K562 (cell line): ENCODE measurements at regions not wholly inside any gene's neighbourhood (a gene's known extent, or its start where the extent isn't known, plus 50 kb on each side); places are given as distances from the start of the nearest gene placed in this dataset.

Experiments
- ATAC-seq: fragments of 200-7000 bp; cut with Tn5 transposase; 3 replicates; pipeline ENCODE4 v1.9.1; 2020; ENCODE audit warnings: moderate library complexity
- BruUV-seq: library from RNA; stranded (reverse); fragments of 400-500 nt; replicated peaks from 2 replicates; lab custom pipeline; 2021; lab: Mats Ljungman, UMichigan
- CTCF ChIA-PET: fragments of 300-600 bp; formaldehyde crosslinking; extraction: SDS; loops from one replicate; lab custom pipeline; 2021; ENCODE audit warnings: low intra/inter-chr PET ratio; lab: Yijun Ruan, JAX
- POLR2A ChIA-PET: fragments of 300-600, 350-650 bp; sonication (Branson Sonifier 250); formaldehyde crosslinking; extraction: SDS; loops from one replicate; lab custom pipeline; 2021; ENCODE audit warnings: antibody characterized with exemption, inconsistent platforms; lab: Yijun Ruan, JAX
- DNase-seq, 4 experiments: peaks; one replicate each; pipeline versions ENCODE4 v3.0.0 to v3.0.0-alpha.2; 2011 to 2018; ENCODE audit warnings: low spot score in 3 of 4, mixed read lengths in 3 of 4; ENCODE audit errors: extremely low read depth in 1 of 4
- FAIRE-seq: peaks from 2 replicates; lab custom pipeline; 2011; peaks lifted over from hg19 to GRCh38; lab: Jason Lieb, UNC
- H2AFZ ChIP-seq: 2 replicates; pipeline ENCODE4 v1.6.0; 2011; ENCODE audit warnings: low read depth, low read length, control low read depth, inconsistent platforms
- H3K27ac ChIP-seq: fragments of 200-600 bp; 3 replicates; pipeline ENCODE4 v1.8.0; 2011; ENCODE audit warnings: low read depth, mild to moderate bottlenecking, control low read depth, inconsistent platforms, low read length, moderate library complexity, mixed read lengths; ENCODE audit errors: extremely low read depth
- H3K27me3 ChIP-seq, 2 experiments: fragments of 300-600 bp in 1 of 2; 2 replicates in 1 of 2; 3 replicates in 1 of 2; pipeline versions ENCODE4 v1.6.0 to v1.8.0; 2011; ENCODE audit warnings: inconsistent platforms in 2 of 2, low read length in 2 of 2, mild to moderate bottlenecking in 1 of 2, mixed read lengths in 1 of 2, moderate library complexity in 1 of 2; ENCODE audit not compliant: control insufficient read depth in 2 of 2, insufficient read depth in 2 of 2
- H3K36me3 ChIP-seq: fragments of 300-600 bp; 3 replicates; pipeline ENCODE4 v1.8.0; 2011; ENCODE audit warnings: mild to moderate bottlenecking, low read length, inconsistent platforms; ENCODE audit not compliant: control insufficient read depth, insufficient read depth
- H3K4me1 ChIP-seq, 2 experiments: fragments of 200-600 bp in 1 of 2; replicated peaks in 1 of 2; 2 replicates in 1 of 2; 3 replicates in 1 of 2; pipeline versions ENCODE4 v1.5.1 to v1.8.0; 2011; ENCODE audit warnings: inconsistent platforms in 2 of 2, low read length in 2 of 2, mild to moderate bottlenecking in 1 of 2, mixed read lengths in 1 of 2, moderate library complexity in 1 of 2; ENCODE audit not compliant: control insufficient read depth in 2 of 2, insufficient read depth in 2 of 2
- H3K4me2 ChIP-seq: 2 replicates; pipeline ENCODE4 v1.6.1; 2011; ENCODE audit warnings: low read length, control low read depth, inconsistent platforms, mixed read lengths; ENCODE audit not compliant: insufficient read depth
- H3K4me3 ChIP-seq: fragments of 200-600 bp; sonication (generic), shearing (Covaris generic); 2 replicates; pipeline ENCODE4 v1.5.1; 2016; ENCODE audit warnings: control low read depth, inconsistent platforms
- H3K79me2 ChIP-seq: fragments of 200-600 bp; 3 replicates; pipeline ENCODE4 v1.8.0; 2011; ENCODE audit warnings: low read length, inconsistent platforms; ENCODE audit not compliant: control insufficient read depth, insufficient read depth
- H3K9ac ChIP-seq, 2 experiments: 2 replicates each; pipeline versions ENCODE4 v1.6.0 to v1.6.1; 2011; ENCODE audit warnings: low read depth in 2 of 2, low read length in 2 of 2, control low read depth in 1 of 2, inconsistent platforms in 1 of 2, mild to moderate bottlenecking in 1 of 2, mixed read lengths in 1 of 2; ENCODE audit not compliant: insufficient read depth in 1 of 2
- H3K9me1 ChIP-seq: one replicate; pipeline ENCODE4 v1.6.0; 2011; ENCODE audit warnings: inconsistent platforms, mild to moderate bottlenecking, low read length, moderate library complexity; ENCODE audit not compliant: control insufficient read depth, insufficient read depth
- H3K9me3 ChIP-seq: replicated peaks from 2 replicates; pipeline ENCODE4 v1.5.1; 2011; ENCODE audit warnings: low read depth, low read length, inconsistent platforms; ENCODE audit not compliant: control insufficient read depth, insufficient read depth
- H4K20me1 ChIP-seq: replicated peaks from 2 replicates; pipeline ENCODE4 v1.6.1; 2011; ENCODE audit warnings: low read length, inconsistent platforms, mixed read lengths; ENCODE audit not compliant: control insufficient read depth, insufficient read depth
- ARNT ChIP-seq, 2 experiments: fragments of 450-650 bp; IDR thresholded peaks; 2 replicates each; pipeline ENCODE4 v1.6.1; 2016; ENCODE audit warnings: mild to moderate bottlenecking in 1 of 2
- CBX2 ChIP-seq: fragments of 200-600 bp; sonication (generic); IDR thresholded peaks from one replicate; pipeline ENCODE4 v1.6.1; 2012; ENCODE audit warnings: mild to moderate bottlenecking, low read length, inconsistent platforms; ENCODE audit not compliant: insufficient read depth, poor library complexity, severe bottlenecking
- HDAC1 ChIP-seq, 2 experiments: fragments of 450-650 bp; IDR thresholded peaks; 2 replicates each; pipeline ENCODE4 v1.6.1; 2016 to 2017; ENCODE audit warnings: inconsistent platforms in 1 of 2, mild to moderate bottlenecking in 1 of 2, moderate library complexity in 1 of 2
- SREBF1 ChIP-seq: fragments of 150-350 bp; IDR thresholded peaks from 2 replicates; pipeline ENCODE4 v1.6.1; 2014; ENCODE audit warnings: antibody characterized with exemption, low read depth, low read length, borderline replicate concordance
- TAF15 ChIP-seq: fragments of 200-400 bp; formaldehyde crosslinking; IDR thresholded peaks from 2 replicates; pipeline ENCODE4 v1.6.1; 2017; ENCODE audit warnings: mild to moderate bottlenecking, low read depth, low read length, moderate library complexity
- WGBS: fragments of 100-300 bp; shearing (Covaris generic); methylation state at CpG from one replicate; pipeline ENCODE4 v1.1.6; 2016; ENCODE audit warnings: low coverage, mixed read lengths; ENCODE audit not compliant: insufficient coverage; ENCODE audit errors: missing lambda C conversion rate; 5-methylcytosine and 5-hydroxymethylcytosine counted together
- in situ Hi-C: fragments of 300-500 bp; cut with MboI; formaldehyde crosslinking; loops from 4 replicates; pipeline ENCODE4 v1.15.0; 2018; ENCODE audit warnings: inconsistent platforms, mixed read lengths
- intact Hi-C: fragments of 100-400 bp; cut with micrococcal nuclease; formaldehyde crosslinking; loops from 2 replicates; pipeline ENCODE4 v1.14.2; 2022
- TF ChIP-seq, protein P1 (sequence below): fragments of 450-650 bp; formaldehyde crosslinking; IDR thresholded peaks from 2 replicates; pipeline ENCODE4 v1.4.0; 2020; ENCODE audit warnings: mild to moderate bottlenecking, mixed read lengths
- TF ChIP-seq, protein P2 (sequence below): sonication (generic); formaldehyde crosslinking; IDR thresholded peaks from 2 replicates; pipeline ENCODE4 v1.5.0; 2020; ENCODE audit warnings: missing genetic modification reagents
- TF ChIP-seq, protein P3 (sequence below), 2 experiments: IDR thresholded peaks; 2 replicates each; pipeline ENCODE4 v1.6.1; 2011; ENCODE audit warnings: borderline replicate concordance in 1 of 2, control low read depth in 1 of 2, low read depth in 1 of 2, low read length in 1 of 2, mild to moderate bottlenecking in 1 of 2, mixed read lengths in 1 of 2, moderate library complexity in 1 of 2; ENCODE audit not compliant: insufficient read depth in 1 of 2, insufficient read length in 1 of 2, poor library complexity in 1 of 2, severe bottlenecking in 1 of 2; ENCODE audit errors: extremely low read depth in 1 of 2
- TF ChIP-seq, protein P4 (sequence below): IDR thresholded peaks from 2 replicates; pipeline ENCODE4 v1.6.1; 2012; ENCODE audit warnings: low read depth, low read length, improper control_type of control experiment, borderline replicate concordance
- TF ChIP-seq, protein P5 (sequence below): IDR thresholded peaks from 3 replicates; pipeline ENCODE4 v1.6.1; 2011; ENCODE audit warnings: borderline replicate concordance, mild to moderate bottlenecking; ENCODE audit not compliant: insufficient read length, insufficient read depth

DNA sequence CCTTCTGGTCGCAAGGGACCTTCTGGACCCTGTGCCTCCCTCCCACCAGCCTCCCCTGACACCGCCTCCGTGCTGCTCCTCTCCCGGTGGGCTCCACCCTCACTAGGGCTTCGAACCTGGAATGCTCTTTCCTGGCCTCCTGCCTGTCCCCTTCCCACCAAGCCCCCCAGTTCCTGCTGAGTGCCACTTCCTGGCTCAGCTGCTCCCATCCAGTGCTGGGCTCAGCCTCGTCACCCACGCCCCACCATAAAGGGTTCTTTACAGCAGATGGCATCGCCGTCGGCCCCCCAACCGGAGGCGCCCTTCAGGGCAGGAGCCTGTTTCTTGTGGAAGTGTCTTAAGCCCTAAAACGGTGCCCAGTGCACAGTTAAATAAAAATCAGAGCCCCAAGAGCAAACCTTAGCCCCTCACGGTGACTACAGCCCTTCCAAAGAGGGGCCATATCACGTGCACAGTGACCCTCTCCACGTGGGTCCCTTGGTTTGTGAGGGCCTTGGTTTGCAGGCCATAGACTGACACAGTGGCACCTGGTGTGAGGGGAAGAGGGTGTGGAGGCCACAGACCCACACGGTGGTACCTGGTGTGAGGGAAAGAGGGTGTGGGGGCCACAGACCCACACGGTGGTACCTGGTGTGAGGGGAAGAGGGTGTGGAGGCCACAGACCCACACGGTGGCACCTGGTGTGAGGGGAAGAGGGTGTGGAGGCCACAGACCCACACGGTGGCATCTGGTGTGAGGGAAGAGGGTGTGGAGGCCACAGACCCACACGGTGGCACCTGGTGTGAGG, 111.4 kb downstream of the METRNL start:
- peaks cover 0 to 42% of the 10 kb centered on the region in 2 experiments; a peak in 2 of 5 replicates for H3K4me1 ChIP-seq
- intact Hi-C loops (no loop called here), in situ Hi-C loops (no loop called here)
- no peak overlapping the region for H3K4me3 ChIP-seq
- ATAC-seq = no peak
- H3K9me1 ChIP-seq = no peaks in the 10 kb centered on the region
- no peak for DNase-seq
- no peak overlapping the region for H2AFZ ChIP-seq
- H3K4me2 ChIP-seq = no peak overlapping the region
- POLR2A ChIA-PET = interaction anchor here (1.3 kb wide), 1 partner anchor 9 kb away, joined by 4 read pairs; no protein-coding TSS in a partner anchor
- no peaks in the 10 kb centered on the region for H3K79me2 ChIP-seq
- BruUV-seq = no TSS peak
- H3K36me3 ChIP-seq = no peaks in the 10 kb centered on the region
- FAIRE-seq = no peak
- WGBS = 32% methylated on average over 20 of the region's 21 CpGs
- H3K27ac ChIP-seq = no peak overlapping the region
- H3K9me3 ChIP-seq = no peaks in the 10 kb centered on the region
- CTCF ChIA-PET = no interaction called here
- H3K9ac ChIP-seq = no peak overlapping the region; a peak in 1 of 4 replicates
- peaks cover 0 to 20% of the 10 kb centered on the region in 2 experiments; a peak in 2 of 5 replicates for H3K27me3 ChIP-seq
- H4K20me1 ChIP-seq = no peaks in the 10 kb centered on the region
- TF ChIP-seq, protein P1, sequence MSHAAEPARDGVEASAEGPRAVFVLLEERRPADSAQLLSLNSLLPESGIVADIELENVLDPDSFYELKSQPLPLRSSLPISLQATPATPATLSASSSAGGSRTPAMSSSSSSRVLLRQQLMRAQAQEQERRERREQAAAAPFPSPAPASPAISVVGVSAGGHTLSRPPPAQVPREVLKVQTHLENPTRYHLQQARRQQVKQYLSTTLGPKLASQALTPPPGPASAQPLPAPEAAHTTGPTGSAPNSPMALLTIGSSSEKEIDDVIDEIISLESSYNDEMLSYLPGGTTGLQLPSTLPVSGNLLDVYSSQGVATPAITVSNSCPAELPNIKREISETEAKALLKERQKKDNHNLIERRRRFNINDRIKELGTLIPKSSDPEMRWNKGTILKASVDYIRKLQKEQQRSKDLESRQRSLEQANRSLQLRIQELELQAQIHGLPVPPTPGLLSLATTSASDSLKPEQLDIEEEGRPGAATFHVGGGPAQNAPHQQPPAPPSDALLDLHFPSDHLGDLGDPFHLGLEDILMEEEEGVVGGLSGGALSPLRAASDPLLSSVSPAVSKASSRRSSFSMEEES (CRISPR knock-in tag) = no peak
- TF ChIP-seq ARNT (IDR thresholded peaks at IDR 0.05) (no peak), SREBF1 (no peak), TAF15 (no peak), CBX2 (no peak), HDAC1 (IDR thresholded peaks at IDR 0.05) (no peak)
- TF ChIP-seq, protein P2, sequence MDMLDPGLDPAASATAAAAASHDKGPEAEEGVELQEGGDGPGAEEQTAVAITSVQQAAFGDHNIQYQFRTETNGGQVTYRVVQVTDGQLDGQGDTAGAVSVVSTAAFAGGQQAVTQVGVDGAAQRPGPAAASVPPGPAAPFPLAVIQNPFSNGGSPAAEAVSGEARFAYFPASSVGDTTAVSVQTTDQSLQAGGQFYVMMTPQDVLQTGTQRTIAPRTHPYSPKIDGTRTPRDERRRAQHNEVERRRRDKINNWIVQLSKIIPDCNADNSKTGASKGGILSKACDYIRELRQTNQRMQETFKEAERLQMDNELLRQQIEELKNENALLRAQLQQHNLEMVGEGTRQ (CRISPR knock-in tag) = no peak
- TF ChIP-seq, protein P3, sequence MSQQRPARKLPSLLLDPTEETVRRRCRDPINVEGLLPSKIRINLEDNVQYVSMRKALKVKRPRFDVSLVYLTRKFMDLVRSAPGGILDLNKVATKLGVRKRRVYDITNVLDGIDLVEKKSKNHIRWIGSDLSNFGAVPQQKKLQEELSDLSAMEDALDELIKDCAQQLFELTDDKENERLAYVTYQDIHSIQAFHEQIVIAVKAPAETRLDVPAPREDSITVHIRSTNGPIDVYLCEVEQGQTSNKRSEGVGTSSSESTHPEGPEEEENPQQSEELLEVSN (IDR thresholded peaks at IDR 0.05; ENCODE audit: borderline replicate concordance in 1 of 2, extremely low read depth in 1 of 2, insufficient read depth in 1 of 2, insufficient read length in 1 of 2, low read depth in 1 of 2, low read length in 1 of 2, poor library complexity in 1 of 2, severe bottlenecking in 1 of 2) = no peak
- TF ChIP-seq, protein P4, sequence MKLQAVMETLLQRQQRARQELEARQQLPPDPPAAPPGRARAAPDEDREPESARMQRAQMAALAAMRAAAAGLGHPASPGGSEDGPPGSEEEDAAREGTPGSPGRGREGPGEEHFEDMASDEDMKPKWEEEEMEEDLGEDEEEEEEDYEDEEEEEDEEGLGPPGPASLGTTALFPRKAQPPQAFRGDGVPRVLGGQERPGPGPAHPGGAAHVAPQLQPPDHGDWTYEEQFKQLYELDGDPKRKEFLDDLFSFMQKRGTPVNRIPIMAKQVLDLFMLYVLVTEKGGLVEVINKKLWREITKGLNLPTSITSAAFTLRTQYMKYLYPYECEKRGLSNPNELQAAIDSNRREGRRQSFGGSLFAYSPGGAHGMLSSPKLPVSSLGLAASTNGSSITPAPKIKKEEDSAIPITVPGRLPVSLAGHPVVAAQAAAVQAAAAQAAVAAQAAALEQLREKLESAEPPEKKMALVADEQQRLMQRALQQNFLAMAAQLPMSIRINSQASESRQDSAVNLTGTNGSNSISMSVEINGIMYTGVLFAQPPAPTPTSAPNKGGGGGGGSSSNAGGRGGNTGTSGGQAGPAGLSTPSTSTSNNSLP = no peak
- TF ChIP-seq, protein P5, sequence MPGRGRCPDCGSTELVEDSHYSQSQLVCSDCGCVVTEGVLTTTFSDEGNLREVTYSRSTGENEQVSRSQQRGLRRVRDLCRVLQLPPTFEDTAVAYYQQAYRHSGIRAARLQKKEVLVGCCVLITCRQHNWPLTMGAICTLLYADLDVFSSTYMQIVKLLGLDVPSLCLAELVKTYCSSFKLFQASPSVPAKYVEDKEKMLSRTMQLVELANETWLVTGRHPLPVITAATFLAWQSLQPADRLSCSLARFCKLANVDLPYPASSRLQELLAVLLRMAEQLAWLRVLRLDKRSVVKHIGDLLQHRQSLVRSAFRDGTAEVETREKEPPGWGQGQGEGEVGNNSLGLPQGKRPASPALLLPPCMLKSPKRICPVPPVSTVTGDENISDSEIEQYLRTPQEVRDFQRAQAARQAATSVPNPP = no peak
